ENCODE measurements at regions not wholly inside any gene's neighbourhood (a gene's known extent, or its start where the extent isn't known, plus 50 kb on each side); places are given as distances from the start of the nearest gene placed in this dataset.
"Not testable (repeated sequence)": the region's sequence is repeated elsewhere in the genome, so short reads cannot be mapped to it uniquely, and the experiment has no call there.

DNA sequence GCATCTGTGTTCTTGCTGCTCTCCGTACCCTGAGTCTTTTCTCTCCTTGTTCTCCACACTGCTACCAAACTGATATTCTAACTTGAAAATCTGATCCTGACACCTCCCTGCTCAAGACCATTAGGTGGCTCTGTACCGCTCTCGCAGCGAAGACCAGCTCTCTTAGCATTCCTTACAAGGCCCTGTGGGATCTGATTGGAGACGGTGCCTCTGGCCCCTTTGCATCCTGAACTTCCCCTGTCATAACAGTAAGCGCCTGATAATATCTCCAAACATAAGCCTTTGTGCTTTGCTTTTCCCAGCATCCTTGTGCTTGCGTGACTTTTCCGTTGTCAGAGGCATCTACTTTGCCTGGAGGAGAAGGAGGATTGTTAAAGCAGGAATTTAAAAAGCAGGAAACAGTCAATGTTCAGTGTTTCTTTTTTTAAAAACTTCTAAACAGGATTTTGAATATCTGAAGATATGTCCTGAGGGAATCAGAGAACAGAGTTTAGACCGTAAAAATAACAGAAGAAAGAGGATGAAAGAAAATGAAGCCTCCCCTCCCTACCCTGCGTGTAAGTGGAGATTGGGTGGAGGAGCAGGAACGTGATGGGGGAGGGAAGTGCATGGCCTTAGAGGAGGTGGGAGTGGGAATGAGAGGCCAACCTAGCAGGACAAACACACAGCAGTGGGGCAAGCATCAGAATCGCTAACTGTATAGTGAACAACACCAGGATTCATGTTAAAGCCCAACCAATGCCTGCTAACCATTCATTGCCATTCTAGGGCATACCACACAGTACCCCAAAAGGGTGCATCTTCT is 89.2 kb upstream of the STMND1 start:
- peak in 2 of 3 donors; percentile 76 to 77 for DNase-seq

GRCh38 chr6:17011985-17012384 is 89.9 kb upstream of the STMND1 start:
- no peak for DNase-seq

GRCh38 chr6:17007749-17008148 is 94.1 kb upstream of the STMND1 start:
- no peak for DNase-seq

DNA sequence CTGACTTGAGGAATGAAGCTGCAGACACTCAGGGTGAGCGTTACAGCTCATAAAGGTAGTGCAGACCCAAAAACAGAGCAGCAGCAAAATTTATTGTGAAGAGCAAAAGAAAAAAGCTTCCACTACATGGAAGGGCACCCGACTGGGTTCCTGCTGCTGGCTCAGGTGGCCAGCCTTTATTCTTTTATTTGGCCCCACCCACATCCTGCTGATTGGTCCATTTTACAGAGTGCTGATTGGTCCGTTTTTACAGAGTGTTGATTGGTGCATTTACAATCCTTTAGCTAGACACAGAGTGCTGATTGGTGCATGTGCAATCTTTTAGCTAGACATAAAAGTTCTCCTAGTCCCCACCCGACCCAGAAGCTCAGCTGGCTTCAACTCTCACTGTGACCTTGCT is 95.3 kb upstream of the STMND1 start:
- no peak for DNase-seq

- DNase-seq, result peak in 1 of 3 donors; percentile 54
Observed at GRCh38 chr6:17004269-17004668, 97.6 kb upstream of the STMND1 start.

GRCh38 chr6:17002123-17002522 is 99.7 kb upstream of the STMND1 start:
- no peak for DNase-seq

DNA sequence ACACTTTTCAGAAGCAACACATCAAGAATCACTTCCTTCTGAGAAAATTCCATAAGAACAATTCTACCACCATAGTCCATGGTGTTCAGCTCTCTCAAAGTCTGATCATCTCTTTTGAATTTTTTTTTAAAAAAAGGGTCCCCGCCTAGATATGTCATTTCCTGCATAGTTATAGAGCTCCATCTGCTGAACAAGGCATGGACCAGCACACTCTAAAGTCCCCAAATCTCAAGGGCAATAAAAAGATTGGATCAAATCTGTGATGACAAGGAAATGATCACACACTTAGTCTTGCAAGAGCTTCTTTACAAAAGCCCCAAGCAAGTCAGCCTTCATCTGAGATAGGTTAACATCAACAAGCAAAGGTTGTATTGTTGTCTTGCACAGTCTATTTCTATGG is 100.7 kb upstream of the STMND1 start:
- DNase-seq, result no peak

- DNase-seq, result peak in 2 of 3 donors; percentile 62 to 74
Observed at GRCh38 chr6:16999491-17000436, 102.1 kb upstream of the STMND1 start.

GRCh38 chr6:16998461-16998860 is 103.4 kb upstream of the STMND1 start:
- no peak for DNase-seq

DNA sequence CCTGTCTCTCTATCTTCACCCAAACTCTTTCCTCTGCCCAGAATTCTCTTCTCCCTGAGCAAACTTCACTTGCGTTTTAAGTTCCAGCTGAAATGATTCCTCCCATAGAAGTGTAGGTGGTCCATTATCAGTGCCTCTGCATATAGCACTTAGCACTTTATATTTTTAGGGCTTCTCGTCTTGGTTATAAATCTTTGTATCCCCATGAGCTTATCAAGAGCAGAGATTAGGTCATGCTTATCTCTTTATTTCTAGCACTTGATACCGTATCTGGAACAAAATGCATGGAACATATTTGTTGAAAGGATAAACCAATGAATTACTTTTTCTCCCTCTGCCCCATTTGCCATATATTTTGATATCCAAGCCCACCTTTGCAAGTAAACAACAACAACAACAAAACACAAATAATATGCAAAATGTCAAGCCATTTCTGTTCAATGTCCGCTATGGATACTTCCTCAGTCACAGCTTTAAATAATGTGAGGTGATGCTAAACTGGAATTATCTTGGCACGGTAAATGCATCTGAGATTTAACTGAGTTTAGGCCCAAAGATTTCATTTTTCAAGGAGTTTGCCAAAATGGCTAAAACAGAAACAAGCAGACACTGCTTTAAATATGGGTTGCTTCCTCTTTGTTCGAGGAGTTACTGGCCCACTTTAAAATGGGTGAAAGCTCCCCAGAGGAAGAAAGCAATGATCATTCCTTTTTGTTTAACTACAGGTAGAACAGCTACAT is 106.2 kb upstream of the STMND1 start:
- DNase-seq, result peak in 1 of 3 donors; percentile 65

GRCh38 chr6:16993396-16993795 is 108.5 kb upstream of the STMND1 start:
- no peak for DNase-seq

DNA sequence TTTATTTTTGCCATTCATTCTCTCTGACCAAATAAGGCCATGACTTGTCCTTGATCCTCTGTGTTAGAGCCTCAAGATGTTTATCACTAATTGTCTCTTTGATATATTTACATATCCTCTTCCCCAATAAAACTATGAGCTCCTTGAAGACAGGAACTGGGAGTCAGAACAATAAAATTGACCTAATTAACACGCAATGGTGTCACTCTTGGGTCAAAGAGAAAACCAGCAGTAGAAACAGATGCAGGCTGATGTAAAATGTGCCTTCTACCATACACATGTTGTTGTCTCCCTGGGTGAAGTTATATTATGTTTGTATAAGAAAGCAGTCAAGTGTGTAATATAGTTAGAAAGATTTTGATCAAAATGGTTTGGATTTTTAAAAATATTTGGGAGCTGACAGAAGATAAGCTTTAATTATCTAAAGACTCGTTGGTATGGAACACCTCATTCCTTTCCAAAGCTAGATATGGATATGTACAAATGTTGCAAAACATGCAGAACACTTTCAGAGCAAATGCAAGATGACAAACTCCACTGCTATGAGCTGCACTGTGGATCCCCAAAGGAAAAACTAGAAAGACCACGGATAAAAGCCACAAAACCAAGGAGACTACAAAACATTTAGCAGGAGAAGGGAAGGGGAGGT is 109.7 kb upstream of the STMND1 start:
- DNase-seq, result no peak

GRCh38 chr6:16989976-16990375 is 111.9 kb upstream of the STMND1 start:
- DNase-seq, result not testable (repeated sequence)

DNA sequence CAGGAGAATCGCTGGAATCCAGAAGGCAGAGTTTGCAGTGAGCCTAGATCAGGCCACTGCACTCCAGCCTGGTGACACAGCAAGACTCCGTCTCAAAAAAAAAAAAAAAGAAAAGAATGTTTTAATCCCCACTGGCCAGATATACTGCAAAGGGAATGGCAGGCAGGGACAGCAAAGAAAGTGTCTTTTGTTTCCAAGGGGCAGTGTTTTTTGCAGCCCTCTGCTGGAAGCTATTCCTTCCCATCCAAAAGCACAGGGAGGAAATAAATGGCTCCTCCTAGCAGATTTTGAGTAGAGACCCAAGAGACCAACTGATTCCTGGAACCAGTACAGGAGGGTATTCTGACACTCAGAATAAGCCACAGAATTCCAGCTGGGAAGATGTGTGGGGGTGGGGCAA is 112.5 kb upstream of the STMND1 start:
- DNase-seq, result no peak

DNA sequence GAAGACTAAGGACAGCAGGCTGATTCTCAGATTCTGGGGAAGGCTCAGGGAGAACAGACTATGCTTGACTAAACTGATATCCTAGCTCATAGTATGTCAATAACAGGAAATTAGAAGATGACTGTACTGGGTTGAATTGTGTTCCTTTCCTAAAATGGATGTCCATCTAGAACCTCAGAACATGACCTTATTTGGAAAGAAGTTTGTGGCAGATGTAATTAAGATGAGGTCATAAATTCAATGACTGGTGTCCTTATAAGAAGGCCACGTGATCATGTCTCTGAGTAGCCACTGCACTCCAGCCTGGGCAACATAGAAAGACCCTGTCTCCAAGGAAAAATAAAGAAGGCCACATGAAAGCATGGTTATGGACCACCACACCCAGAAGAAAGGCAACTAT is 113.9 kb upstream of the STMND1 start:
- no peak for DNase-seq

GRCh38 chr6:16985513-16986284 is 116.2 kb upstream of the STMND1 start:
- peak in 2 of 3 donors; percentile 61 to 69 for DNase-seq

- DNase-seq, result peak; percentile 82 to 96 (median 91)
Observed at GRCh38 chr6:16982807-16983206, 119.0 kb upstream of the STMND1 start.

GRCh38 chr6:16979677-16980370 is 122.0 kb upstream of the STMND1 start:
- no peak for DNase-seq

GRCh38 chr6:16978686-16979085 is 123.2 kb upstream of the STMND1 start:
- DNase-seq, result no peak

All from muscle of back (tissue), 3 donors.